Brain microvascular endothelial cell (primary cell): ENCODE measurements at regions not wholly inside any gene's neighbourhood (a gene's known extent, or its start where the extent isn't known, plus 50 kb on each side); places are given as distances from the start of the nearest gene placed in this dataset.

Experiments
- DNase-seq: peaks from one replicate; pipeline ENCODE4 v3.0.0-alpha.2; 2020
- H3K27ac ChIP-seq: fragments of 250-450 bp; sonication (Bioruptor Pico); 2 replicates; pipeline ENCODE4 v1.5.1; 2020; ENCODE audit warnings: mild to moderate bottlenecking, moderate library complexity
- H3K27me3 ChIP-seq: fragments of 250-450 bp; sonication (Bioruptor Pico); replicated peaks from 2 replicates; pipeline ENCODE4 v1.5.1; 2020; ENCODE audit warnings: mild to moderate bottlenecking
- H3K36me3 ChIP-seq: fragments of 250-450 bp; sonication (Bioruptor Pico); replicated peaks from 2 replicates; pipeline ENCODE4 v1.5.1; 2020; ENCODE audit warnings: mild to moderate bottlenecking
- H3K4me3 ChIP-seq: 2 replicates; pipeline ENCODE4 v1.5.1; 2011; ENCODE audit warnings: low read depth, mild to moderate bottlenecking, control low read depth, low read length, moderate library complexity
- in situ Hi-C: cut with HindIII; loops from 2 replicates; pipeline ENCODE4 v1.10.0; 2017; ENCODE audit warnings: low sequenced_read_pairs, low pct_ligation_motif_present
- TF ChIP-seq, protein P1 (sequence below): IDR thresholded peaks from 2 replicates; pipeline ENCODE4 v1.5.1; 2011; ENCODE audit warnings: low read depth, mild to moderate bottlenecking, moderate library complexity, low read length, control low read depth, inconsistent platforms; ENCODE audit errors: missing control alignments

DNA sequence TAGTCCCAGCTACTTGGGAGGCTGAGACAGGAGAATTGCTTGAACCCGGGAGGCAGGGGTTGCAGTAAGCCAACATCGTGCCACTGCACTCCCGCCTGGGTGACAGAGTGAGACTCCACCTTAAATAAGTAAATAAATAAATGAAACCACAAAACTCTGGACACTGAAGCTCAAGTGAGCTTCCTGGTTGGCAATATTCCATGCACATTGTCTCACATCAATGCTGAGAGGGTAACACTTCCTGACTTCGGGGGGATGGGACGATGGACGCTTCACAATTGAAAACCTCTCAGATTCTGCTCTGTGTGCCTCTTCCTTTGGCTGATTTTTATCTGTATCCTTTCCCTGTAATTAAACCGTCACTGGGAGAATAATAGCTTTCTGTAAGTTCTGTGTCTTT, 70.0 kb upstream of the ZNF644 start:
- Histone ChIP-seq H3K27me3 (no peaks in the 10 kb centered on the region), H3K36me3 (no peaks in the 10 kb centered on the region), H3K27ac (no peak overlapping the region), H3K4me3 (no peak overlapping the region)
- no peak for DNase-seq
- TF ChIP-seq, protein P1, sequence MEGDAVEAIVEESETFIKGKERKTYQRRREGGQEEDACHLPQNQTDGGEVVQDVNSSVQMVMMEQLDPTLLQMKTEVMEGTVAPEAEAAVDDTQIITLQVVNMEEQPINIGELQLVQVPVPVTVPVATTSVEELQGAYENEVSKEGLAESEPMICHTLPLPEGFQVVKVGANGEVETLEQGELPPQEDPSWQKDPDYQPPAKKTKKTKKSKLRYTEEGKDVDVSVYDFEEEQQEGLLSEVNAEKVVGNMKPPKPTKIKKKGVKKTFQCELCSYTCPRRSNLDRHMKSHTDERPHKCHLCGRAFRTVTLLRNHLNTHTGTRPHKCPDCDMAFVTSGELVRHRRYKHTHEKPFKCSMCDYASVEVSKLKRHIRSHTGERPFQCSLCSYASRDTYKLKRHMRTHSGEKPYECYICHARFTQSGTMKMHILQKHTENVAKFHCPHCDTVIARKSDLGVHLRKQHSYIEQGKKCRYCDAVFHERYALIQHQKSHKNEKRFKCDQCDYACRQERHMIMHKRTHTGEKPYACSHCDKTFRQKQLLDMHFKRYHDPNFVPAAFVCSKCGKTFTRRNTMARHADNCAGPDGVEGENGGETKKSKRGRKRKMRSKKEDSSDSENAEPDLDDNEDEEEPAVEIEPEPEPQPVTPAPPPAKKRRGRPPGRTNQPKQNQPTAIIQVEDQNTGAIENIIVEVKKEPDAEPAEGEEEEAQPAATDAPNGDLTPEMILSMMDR = no peak
- in situ Hi-C loops = no loop called here

DNA sequence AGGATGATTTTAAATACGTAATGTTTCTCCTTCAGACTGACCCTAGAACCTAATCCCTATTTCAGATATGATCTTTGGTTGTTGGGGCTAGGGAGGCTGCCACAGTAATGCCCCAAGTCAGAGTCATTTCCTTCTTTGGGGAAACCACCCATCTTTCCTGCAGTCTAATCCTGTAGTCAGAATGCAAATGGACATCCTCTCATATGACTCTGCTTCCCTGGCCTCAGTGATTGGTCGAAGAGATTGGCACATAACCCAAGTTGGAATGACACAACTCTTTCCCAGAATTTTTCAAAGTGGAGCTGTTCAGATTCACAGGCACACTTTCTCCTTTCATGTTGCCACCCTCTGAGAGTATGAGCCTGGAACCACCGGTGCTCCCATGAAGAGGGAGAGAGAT, 58.8 kb upstream of the ZNF644 start:
- no peaks in the 10 kb centered on the region for H3K36me3 ChIP-seq
- in situ Hi-C loops = no loop called here

DNA sequence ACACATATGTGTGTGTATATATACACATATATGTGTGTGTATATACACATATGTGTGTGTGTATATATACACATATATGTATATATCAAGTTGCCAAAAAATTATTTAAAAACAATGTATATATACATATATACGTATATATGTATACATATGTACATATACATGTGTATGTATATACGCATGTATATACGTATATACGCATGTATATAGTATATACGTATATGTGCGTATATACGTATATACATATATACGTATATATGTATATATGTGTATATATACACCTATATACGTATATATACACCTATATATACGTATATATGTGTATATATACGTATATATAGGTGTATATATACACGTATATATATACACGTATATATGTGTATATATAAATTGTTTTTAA, 57.0 kb upstream of the ZNF644 start:
- Histone ChIP-seq H3K4me3 (no peak overlapping the region), H3K27me3 (no peaks in the 10 kb centered on the region), H3K36me3 (no peaks in the 10 kb centered on the region), H3K27ac (no peak overlapping the region)
- no peak for DNase-seq
- in situ Hi-C loops = no loop called here
- TF ChIP-seq, protein P1 = no peak

More for the DNA sequence above, 58.8 kb upstream of the ZNF644 start:
- H3K4me3 ChIP-seq = no peak overlapping the region
- H3K27me3 ChIP-seq = no peaks in the 10 kb centered on the region
- DNase-seq = no peak
- TF ChIP-seq, protein P1 = no peak
- no peak overlapping the region for H3K27ac ChIP-seq

DNA sequence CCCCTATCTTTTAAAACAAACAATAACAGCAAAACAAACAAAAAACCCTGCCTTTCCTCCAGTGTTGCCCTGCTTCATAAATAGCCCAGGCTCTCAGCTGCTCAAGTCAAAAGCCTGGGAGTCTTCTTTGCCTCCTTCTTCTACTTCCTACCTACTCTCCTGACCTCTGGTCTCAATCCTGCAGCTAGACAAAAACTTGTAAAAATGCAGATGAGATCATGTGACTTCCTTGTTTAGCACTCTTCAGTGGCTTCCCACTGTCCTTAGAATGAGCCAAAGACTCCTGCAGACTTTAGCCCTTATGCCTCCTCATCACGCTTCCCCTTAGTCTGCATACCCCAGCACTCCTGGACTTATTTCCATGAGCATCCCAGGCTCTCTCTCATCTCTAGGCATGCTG, 55.0 kb upstream of the ZNF644 start:
- no peak overlapping the region for H3K4me3 ChIP-seq
- no peak overlapping the region for H3K27ac ChIP-seq
- no peak for DNase-seq
- H3K36me3 ChIP-seq = no peaks in the 10 kb centered on the region
- H3K27me3 ChIP-seq = no peaks in the 10 kb centered on the region
- TF ChIP-seq, protein P1 = no peak
- in situ Hi-C loops = no loop called here

DNA sequence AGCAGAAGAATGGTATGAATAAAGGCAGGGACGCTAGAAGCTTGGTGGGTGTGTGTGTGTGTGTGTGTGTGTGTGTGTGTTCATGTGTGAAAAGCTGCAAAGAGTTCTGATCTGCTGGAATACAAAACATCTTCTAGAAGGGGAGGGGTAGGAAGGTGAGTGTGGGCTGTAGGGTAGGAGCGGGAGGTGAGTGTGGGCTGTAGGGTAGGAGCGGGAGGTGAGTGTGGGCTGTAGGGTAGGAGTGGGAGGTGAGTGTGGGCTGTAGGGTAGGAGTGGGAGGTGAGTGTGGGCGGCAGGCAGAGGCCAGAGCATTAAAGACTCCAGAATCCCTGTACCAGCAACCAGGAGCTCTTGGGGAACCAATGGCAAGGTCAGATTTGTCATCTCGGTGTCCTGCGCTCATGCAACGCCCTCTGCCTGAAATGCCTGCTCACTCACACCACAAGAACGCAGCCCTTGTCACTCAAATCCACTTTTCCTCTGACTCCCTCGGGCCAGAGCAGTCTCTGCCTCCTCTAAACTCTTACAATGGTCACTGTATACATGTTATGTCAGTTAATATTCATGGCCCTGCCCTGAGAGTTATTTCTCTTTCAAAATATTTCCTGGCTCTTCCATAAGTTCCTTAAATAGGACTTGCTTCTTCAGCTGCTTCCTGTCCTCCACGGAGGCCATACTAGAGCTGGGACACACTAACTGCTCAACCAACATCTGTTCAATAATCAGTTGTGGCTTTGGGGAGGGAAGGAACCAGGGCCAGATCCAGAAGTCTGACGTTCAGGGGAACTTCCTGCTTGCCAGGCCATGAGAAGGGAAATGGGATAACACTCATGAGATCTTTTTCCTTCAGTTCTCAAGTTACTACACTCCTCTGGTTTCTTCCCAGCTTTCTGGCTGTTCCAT, 53.6 kb upstream of the ZNF644 start:
- TF ChIP-seq, protein P1 = no peak
- DNase-seq = no peak
- Histone ChIP-seq H3K27ac (no peak overlapping the region), H3K4me3 (no peak overlapping the region), H3K27me3 (no peaks in the 10 kb centered on the region), H3K36me3 (no peaks in the 10 kb centered on the region)
- in situ Hi-C loops = no loop called here
